Loucy (cell line): ENCODE measurements at regions not wholly inside any gene's neighbourhood (a gene's known extent, or its start where the extent isn't known, plus 50 kb on each side); places are given as distances from the start of the nearest gene placed in this dataset.

Source experiments
- H2AFZ ChIP-seq: fragments of 200-600 bp; sonication (generic); 2 replicates; pipeline ENCODE4 v1.6.0; 2016; ENCODE audit warnings: antibody characterized with exemption, mild to moderate bottlenecking, low read length, moderate library complexity
- H3F3A ChIP-seq: fragments of 200-600 bp; 2 replicates; pipeline ENCODE4 v1.6.0; 2016; ENCODE audit warnings: antibody characterized with exemption, low read depth, mild to moderate bottlenecking
- H3K27me3 ChIP-seq: fragments of 200-600 bp; sonication (generic); 2 replicates; pipeline ENCODE4 v1.6.1; 2014; ENCODE audit warnings: low read length, mild to moderate bottlenecking; ENCODE audit not compliant: insufficient read depth, poor library complexity, severe bottlenecking
- H3K36me3 ChIP-seq: fragments of 200-600 bp; sonication (generic); 2 replicates; pipeline ENCODE4 v1.6.1; 2016; ENCODE audit warnings: low read length; ENCODE audit not compliant: insufficient read depth
- H3K4me1 ChIP-seq: fragments of 200-600 bp; sonication (generic); 2 replicates; pipeline ENCODE4 v1.5.1; 2014; ENCODE audit warnings: low read length, mild to moderate bottlenecking; ENCODE audit not compliant: insufficient read depth, poor library complexity, severe bottlenecking
- H3K4me2 ChIP-seq: fragments of 200-600 bp; sonication (generic); 2 replicates; pipeline ENCODE4 v1.6.0; 2014; ENCODE audit warnings: antibody characterized with exemption, low read length, low read depth, mild to moderate bottlenecking; ENCODE audit not compliant: poor library complexity, severe bottlenecking
- H3K4me3 ChIP-seq: fragments of 200-600 bp; sonication (generic); 2 replicates; pipeline ENCODE4 v1.5.1; 2014; ENCODE audit warnings: low read length, mild to moderate bottlenecking, mixed read lengths; ENCODE audit not compliant: poor library complexity, severe bottlenecking
- H3K79me2 ChIP-seq: fragments of 200-600 bp; sonication (generic); 2 replicates; pipeline ENCODE4 v1.6.1; 2014; ENCODE audit warnings: low read length; ENCODE audit not compliant: insufficient read depth
- H3K9ac ChIP-seq: fragments of 200-600 bp; sonication (generic); 2 replicates; pipeline ENCODE4 v1.6.0; 2014; ENCODE audit warnings: mild to moderate bottlenecking, low read depth, low read length, moderate library complexity; ENCODE audit not compliant: poor library complexity, severe bottlenecking
- H3K9me2 ChIP-seq: fragments of 200-600 bp; sonication (generic); replicated peaks from 2 replicates; pipeline ENCODE4 v1.6.1; 2016; ENCODE audit warnings: low read depth, low read length, mixed read lengths
- H3K9me3 ChIP-seq: fragments of 200-600 bp; sonication (generic); 2 replicates; pipeline ENCODE4 v1.6.1; 2014; ENCODE audit warnings: mild to moderate bottlenecking, antibody characterized with exemption, low read length, low read depth; ENCODE audit not compliant: insufficient read depth
- H4K20me1 ChIP-seq: fragments of 200-600 bp; sonication (generic); 2 replicates; pipeline ENCODE4 v1.6.0; 2014; ENCODE audit warnings: antibody characterized with exemption, low read length, mild to moderate bottlenecking; ENCODE audit not compliant: insufficient read depth, poor library complexity, severe bottlenecking
- EZH2phosphoT487 ChIP-seq: fragments of 200-600 bp; IDR thresholded peaks from 2 replicates; pipeline ENCODE4 v1.6.1; 2018; ENCODE audit warnings: antibody characterized with exemption, mild to moderate bottlenecking, moderate library complexity, borderline replicate concordance
- TF ChIP-seq, protein P1 (sequence below): fragments of 200-600 bp; sonication (generic); conservative IDR thresholded peaks from 2 replicates; pipeline ENCODE4 v1.5.1; 2014; ENCODE audit warnings: mild to moderate bottlenecking, antibody characterized with exemption, low read length

DNA sequence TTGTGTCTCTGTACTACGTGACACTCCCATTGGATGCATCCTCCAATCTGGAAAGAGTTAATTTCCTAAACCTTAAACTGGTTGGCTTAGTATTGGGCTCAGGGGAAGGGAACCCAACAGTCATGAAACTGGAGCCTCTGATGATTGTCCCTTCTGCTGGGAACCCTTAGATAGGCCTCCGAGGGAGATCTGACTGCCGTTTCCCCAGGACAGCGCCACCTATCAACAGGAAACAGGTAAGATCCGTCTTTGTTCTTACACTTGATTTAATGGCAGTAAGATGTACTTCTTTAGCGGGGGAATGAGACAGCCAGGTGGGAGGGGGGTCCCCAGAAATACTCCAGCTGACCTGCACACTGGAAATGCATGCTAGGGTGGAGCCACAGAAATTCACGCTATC is 1749.6 kb downstream of the SI start:
- no peak overlapping the region for H2AFZ ChIP-seq
- no peaks in the 10 kb centered on the region for H3K9me2 ChIP-seq
- no peaks in the 10 kb centered on the region for H3K27me3 ChIP-seq
- H4K20me1 ChIP-seq: no peaks in the 10 kb centered on the region
- TF ChIP-seq, protein P1, sequence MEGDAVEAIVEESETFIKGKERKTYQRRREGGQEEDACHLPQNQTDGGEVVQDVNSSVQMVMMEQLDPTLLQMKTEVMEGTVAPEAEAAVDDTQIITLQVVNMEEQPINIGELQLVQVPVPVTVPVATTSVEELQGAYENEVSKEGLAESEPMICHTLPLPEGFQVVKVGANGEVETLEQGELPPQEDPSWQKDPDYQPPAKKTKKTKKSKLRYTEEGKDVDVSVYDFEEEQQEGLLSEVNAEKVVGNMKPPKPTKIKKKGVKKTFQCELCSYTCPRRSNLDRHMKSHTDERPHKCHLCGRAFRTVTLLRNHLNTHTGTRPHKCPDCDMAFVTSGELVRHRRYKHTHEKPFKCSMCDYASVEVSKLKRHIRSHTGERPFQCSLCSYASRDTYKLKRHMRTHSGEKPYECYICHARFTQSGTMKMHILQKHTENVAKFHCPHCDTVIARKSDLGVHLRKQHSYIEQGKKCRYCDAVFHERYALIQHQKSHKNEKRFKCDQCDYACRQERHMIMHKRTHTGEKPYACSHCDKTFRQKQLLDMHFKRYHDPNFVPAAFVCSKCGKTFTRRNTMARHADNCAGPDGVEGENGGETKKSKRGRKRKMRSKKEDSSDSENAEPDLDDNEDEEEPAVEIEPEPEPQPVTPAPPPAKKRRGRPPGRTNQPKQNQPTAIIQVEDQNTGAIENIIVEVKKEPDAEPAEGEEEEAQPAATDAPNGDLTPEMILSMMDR: no peak
- no peak for TF ChIP-seq EZH2phosphoT487
- no peaks in the 10 kb centered on the region for H3K4me1 ChIP-seq
- no peak overlapping the region for H3K9ac ChIP-seq
- H3K4me3 ChIP-seq: no peak overlapping the region
- H3K36me3 ChIP-seq: no peaks in the 10 kb centered on the region
- H3K9me3 ChIP-seq: peaks cover 4% of the 10 kb centered on the region; the same call in 1 of the 2 replicates
- no peaks in the 10 kb centered on the region for H3F3A ChIP-seq
- H3K79me2 ChIP-seq: no peaks in the 10 kb centered on the region
- no peak overlapping the region for H3K4me2 ChIP-seq

DNA sequence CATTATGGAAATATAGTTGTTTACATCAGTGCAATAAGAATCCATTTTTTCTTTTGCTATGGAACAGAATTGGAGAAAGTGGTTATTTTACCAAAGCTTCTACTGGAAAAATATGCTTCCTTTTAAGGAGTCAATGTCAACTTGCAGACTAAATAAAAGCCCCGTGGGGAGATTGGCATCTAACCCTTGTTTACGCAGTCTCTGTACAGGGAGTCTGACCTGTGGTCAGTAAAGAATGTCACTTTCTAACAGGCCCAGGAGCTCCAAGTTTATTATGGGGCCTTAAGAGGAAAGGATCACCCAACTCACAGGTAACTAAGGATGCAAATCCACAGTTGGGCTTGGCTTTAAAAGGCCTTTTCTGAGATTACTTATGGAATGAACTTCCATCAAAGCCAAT is 1751.2 kb downstream of the SI start:
- no peaks in the 10 kb centered on the region for H4K20me1 ChIP-seq
- H3K4me1 ChIP-seq: no peaks in the 10 kb centered on the region
- H3F3A ChIP-seq: no peaks in the 10 kb centered on the region
- no peak overlapping the region for H2AFZ ChIP-seq
- H3K27me3 ChIP-seq: no peaks in the 10 kb centered on the region
- TF ChIP-seq, protein P1: no peak
- no peak for TF ChIP-seq EZH2phosphoT487
- H3K9me3 ChIP-seq: peaks cover 6% of the 10 kb centered on the region; the same call in 1 of the 2 replicates
- H3K79me2 ChIP-seq: no peaks in the 10 kb centered on the region
- no peaks in the 10 kb centered on the region for H3K9me2 ChIP-seq
- no peak overlapping the region for H3K4me2 ChIP-seq
- H3K36me3 ChIP-seq: no peaks in the 10 kb centered on the region
- H3K9ac ChIP-seq: no peak overlapping the region
- no peak overlapping the region for H3K4me3 ChIP-seq

DNA sequence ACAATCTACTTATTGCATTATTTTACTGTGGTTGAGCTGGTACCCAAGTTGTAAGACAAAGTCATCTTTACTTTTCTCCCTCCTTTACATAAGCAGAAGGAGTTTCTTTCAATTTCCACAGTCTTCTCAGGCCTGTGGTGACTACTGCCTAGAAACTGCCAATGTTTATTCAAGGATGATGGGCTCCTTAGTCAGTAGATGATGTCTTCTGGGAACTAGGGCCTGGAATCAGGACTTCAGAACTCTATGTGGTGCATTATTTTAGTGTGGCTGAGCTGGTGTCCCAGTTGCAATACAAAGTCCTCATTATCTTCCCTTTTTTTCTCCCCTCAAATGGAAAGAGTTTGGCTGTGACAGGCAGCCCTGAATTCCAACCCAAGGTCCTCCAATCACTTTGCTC is 1762.5 kb downstream of the SI start:
- no peak for TF ChIP-seq EZH2phosphoT487
- TF ChIP-seq, protein P1: no peak
- Histone ChIP-seq H3K4me2 (no peak overlapping the region), H2AFZ (no peak overlapping the region)

More for the DNA sequence above, 1762.5 kb downstream of the SI start:
- no peaks in the 10 kb centered on the region for H3K9me3 ChIP-seq
- no peaks in the 10 kb centered on the region for H3K4me1 ChIP-seq
- no peak overlapping the region for H3K9ac ChIP-seq
- H4K20me1 ChIP-seq: no peaks in the 10 kb centered on the region
- no peaks in the 10 kb centered on the region for H3K9me2 ChIP-seq
- no peaks in the 10 kb centered on the region for H3K27me3 ChIP-seq
- no peaks in the 10 kb centered on the region for H3K79me2 ChIP-seq
- H3K36me3 ChIP-seq: no peaks in the 10 kb centered on the region
- H3K4me3 ChIP-seq: no peak overlapping the region
- H3F3A ChIP-seq: no peaks in the 10 kb centered on the region
